DOHH2 (cell line): ENCODE measurements at regions not wholly inside any gene's neighbourhood (a gene's known extent, or its start where the extent isn't known, plus 50 kb on each side); places are given as distances from the start of the nearest gene placed in this dataset.

Experiments used
- CTCF ChIP-seq: fragments of 200-600 bp; sonication (generic); IDR thresholded peaks from one replicate; pipeline ENCODE4 v1.5.1; 2014; ENCODE audit warnings: antibody characterized with exemption, mild to moderate bottlenecking, low read depth, low read length; ENCODE audit not compliant: poor library complexity, severe bottlenecking
- EZH2phosphoT487 ChIP-seq: fragments of 200-600 bp; sonication (generic); IDR thresholded peaks from 2 replicates; pipeline ENCODE4 v1.6.1; 2017; ENCODE audit warnings: borderline replicate concordance, mild to moderate bottlenecking, antibody characterized with exemption, low read length, moderate library complexity, mixed read lengths

- TF ChIP-seq CTCF (no peak), EZH2phosphoT487 (no peak)
These were observed 296.8 kb upstream of the TPM1 start for GRCh38 chr15:62745621-62746225.
